ENCODE measurements at regions not wholly inside any gene's neighbourhood (a gene's known extent, or its start where the extent isn't known, plus 50 kb on each side); places are given as distances from the start of the nearest gene placed in this dataset.

DNA sequence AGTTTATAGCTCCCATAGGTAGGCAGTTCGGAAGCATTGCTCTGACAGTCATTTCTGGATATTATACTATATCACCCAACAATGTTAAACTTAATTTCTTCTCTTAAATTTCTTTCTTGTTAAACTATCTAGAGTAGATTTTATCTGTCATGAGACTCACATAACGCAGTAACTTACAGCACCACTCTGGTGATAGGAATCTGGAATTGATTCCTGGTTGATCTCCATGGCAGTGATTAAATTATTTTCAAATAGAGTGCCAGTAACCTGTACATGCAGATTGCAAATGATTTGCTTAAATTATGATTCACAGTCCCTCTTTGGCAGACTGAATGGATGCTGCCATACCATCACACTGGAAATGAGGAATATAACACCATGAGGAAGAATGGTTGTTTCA lies 722.1 kb downstream of the DACH1 start:
- DNase-seq (ENCODE audit: low read depth), result no peak
- TF ChIP-seq, protein P1, sequence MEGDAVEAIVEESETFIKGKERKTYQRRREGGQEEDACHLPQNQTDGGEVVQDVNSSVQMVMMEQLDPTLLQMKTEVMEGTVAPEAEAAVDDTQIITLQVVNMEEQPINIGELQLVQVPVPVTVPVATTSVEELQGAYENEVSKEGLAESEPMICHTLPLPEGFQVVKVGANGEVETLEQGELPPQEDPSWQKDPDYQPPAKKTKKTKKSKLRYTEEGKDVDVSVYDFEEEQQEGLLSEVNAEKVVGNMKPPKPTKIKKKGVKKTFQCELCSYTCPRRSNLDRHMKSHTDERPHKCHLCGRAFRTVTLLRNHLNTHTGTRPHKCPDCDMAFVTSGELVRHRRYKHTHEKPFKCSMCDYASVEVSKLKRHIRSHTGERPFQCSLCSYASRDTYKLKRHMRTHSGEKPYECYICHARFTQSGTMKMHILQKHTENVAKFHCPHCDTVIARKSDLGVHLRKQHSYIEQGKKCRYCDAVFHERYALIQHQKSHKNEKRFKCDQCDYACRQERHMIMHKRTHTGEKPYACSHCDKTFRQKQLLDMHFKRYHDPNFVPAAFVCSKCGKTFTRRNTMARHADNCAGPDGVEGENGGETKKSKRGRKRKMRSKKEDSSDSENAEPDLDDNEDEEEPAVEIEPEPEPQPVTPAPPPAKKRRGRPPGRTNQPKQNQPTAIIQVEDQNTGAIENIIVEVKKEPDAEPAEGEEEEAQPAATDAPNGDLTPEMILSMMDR (conservative IDR thresholded peaks at IDR 0.05; ENCODE audit: low read depth, low read length), result no peak
- no peak overlapping the region for H3K4me3 ChIP-seq (ENCODE audit: low read length)

DNA sequence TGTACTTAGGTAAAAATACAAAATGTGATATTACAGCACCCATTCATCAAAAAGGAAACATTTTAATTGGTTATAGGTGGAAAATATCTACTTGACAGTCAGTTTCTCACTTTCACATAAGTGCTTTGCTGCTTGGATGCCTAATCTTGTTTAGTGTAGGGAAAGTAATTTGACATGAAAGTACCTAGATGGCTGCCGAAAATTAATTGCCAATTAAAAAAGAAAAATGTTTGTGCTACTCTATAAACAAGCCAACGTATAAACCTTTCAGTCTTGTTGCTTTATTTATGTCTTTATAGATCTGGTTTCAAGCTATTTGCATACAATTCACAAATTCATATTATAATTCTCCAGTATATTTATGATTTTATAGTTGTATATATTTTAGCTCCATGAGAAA lies 729.9 kb downstream of the DACH1 start:
- TF ChIP-seq, protein P1 (conservative IDR thresholded peaks at IDR 0.05; ENCODE audit: low read depth, low read length), result no peak
- DNase-seq (ENCODE audit: low read depth), result no peak

GRCh38 chr13:71124230-71124629 lies 742.8 kb downstream of the DACH1 start:
- TF ChIP-seq, protein P1 (conservative IDR thresholded peaks at IDR 0.05; ENCODE audit: low read depth, low read length), result no peak
- DNase-seq (ENCODE audit: low read depth), result no peak
- H3K4me3 ChIP-seq (ENCODE audit: low read length), result no peak overlapping the region

More for the DNA sequence above, 729.9 kb downstream of the DACH1 start:
- H3K4me3 ChIP-seq (ENCODE audit: low read length), result no peak overlapping the region

- no peak for DNase-seq (ENCODE audit: low read depth)
- TF ChIP-seq, protein P1 (conservative IDR thresholded peaks at IDR 0.05; ENCODE audit: low read depth, low read length), result no peak
- H3K4me3 ChIP-seq (ENCODE audit: low read length), result no peak overlapping the region
Observed at GRCh38 chr13:71118779-71119364, 748.1 kb downstream of the DACH1 start.

GRCh38 chr13:71117920-71118319 lies 749.1 kb downstream of the DACH1 start:
- TF ChIP-seq, protein P1 (conservative IDR thresholded peaks at IDR 0.05; ENCODE audit: low read depth, low read length), result no peak
- no peak overlapping the region for H3K4me3 ChIP-seq (ENCODE audit: low read length)
- DNase-seq (ENCODE audit: low read depth), result no peak

DNA sequence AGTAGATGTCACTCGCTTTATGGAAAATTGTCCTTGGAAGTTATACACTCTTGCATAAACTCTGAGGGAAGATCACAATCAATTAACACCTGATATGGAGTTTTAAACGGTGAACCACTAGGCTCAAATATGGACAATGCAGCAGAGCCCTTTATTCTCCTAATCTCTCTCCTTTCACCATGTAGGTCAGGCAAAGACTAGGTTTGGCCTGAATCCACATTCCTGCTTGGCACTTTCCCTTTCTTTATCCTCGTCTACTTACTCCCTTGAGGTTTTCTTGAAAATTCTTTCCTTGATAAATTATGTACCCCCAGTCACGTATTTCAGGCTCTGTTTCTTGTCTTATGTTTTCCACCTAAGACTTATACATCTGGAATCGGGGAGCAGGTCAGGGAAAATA lies 751.7 kb downstream of the DACH1 start:
- no peak overlapping the region for H3K4me3 ChIP-seq (ENCODE audit: low read length)
- TF ChIP-seq, protein P1 (conservative IDR thresholded peaks at IDR 0.05; ENCODE audit: low read depth, low read length), result no peak
- DNase-seq (ENCODE audit: low read depth), result peak; percentile 22

- H3K4me3 ChIP-seq (ENCODE audit: low read length), result no peak overlapping the region
- TF ChIP-seq, protein P1 (conservative IDR thresholded peaks at IDR 0.05; ENCODE audit: low read depth, low read length), result no peak
- DNase-seq (ENCODE audit: low read depth), result no peak
Observed at GRCh38 chr13:71096421-71096820, 770.6 kb downstream of the DACH1 start.

Measured in retinal pigment epithelial cell (primary cell).